T-cell (primary cell): ENCODE measurements at regions not wholly inside any gene's neighbourhood (a gene's known extent, or its start where the extent isn't known, plus 50 kb on each side); places are given as distances from the start of the nearest gene placed in this dataset.
"Not testable (repeated sequence)": the region's sequence is repeated elsewhere in the genome, so short reads cannot be mapped to it uniquely, and the experiment has no call there.

Experiments
- ATAC-seq, 4 experiments: fragments of 200-7000 bp in 3 of 4; fragments of 150-1000 bp in 1 of 4; cut with Tn5 transposase; replicated peaks in 1 of 4; 1 replicate in 3 of 4; 2 replicates in 1 of 4; pipeline ENCODE4 v1.10.0; 2021; ENCODE audit warnings: moderate library complexity in 3 of 4, mild to moderate bottlenecking in 2 of 4, moderate number of reproducible peaks in 1 of 4
- CTCF ChIA-PET, 2 donors: fragments of 300-600 bp; sonication (Branson Sonifier 250); formaldehyde crosslinking; loops; one replicate each; lab custom pipeline; 2022; ENCODE audit warnings: antibody characterized with exemption in 2 of 2; lab: Charles Lee
- POLR2A ChIA-PET, 2 donors: fragments of 300-600 bp; sonication (Branson Sonifier 250); formaldehyde crosslinking; loops; one replicate each; lab custom pipeline; 2022; ENCODE audit warnings: antibody characterized with exemption in 2 of 2; lab: Charles Lee
- DNase-seq, 35 experiments: peaks; one replicate each; pipeline versions ENCODE4 v3.0.0 to v3.0.0-alpha.2; 2013 to 2023
- H3K27ac ChIP-seq: one replicate; pipeline ENCODE4 v1.5.1; 2013; ENCODE audit warnings: low read length
- H3K27me3 ChIP-seq, 2 experiments: replicated peaks in 1 of 2; 1 replicate in 1 of 2; 2 replicates in 1 of 2; pipeline versions ENCODE4 v1.6.1 to v1.7.0; 2013; ENCODE audit warnings: low read length in 1 of 2, mixed read lengths in 1 of 2; ENCODE audit not compliant: control insufficient read depth in 2 of 2, insufficient read depth in 2 of 2; ENCODE audit errors: extremely low read depth in 1 of 2
- H3K36me3 ChIP-seq, 2 donors: 1 replicate in 1 of 2; 2 replicates in 1 of 2; pipeline versions ENCODE4 v1.6.1 to v1.7.0; 2013; ENCODE audit warnings: low read length in 1 of 2; ENCODE audit not compliant: control insufficient read depth in 2 of 2, insufficient read depth in 1 of 2; ENCODE audit errors: extremely low read depth in 1 of 2
- H3K4me1 ChIP-seq, 2 experiments: 1 replicate in 1 of 2; 2 replicates in 1 of 2; pipeline versions ENCODE4 v1.6.1 to v1.7.0; 2013; ENCODE audit warnings: low read length in 2 of 2, mixed read lengths in 1 of 2; ENCODE audit not compliant: insufficient read depth in 2 of 2, control insufficient read depth in 1 of 2; ENCODE audit errors: extremely low read depth in 1 of 2
- H3K4me3 ChIP-seq, 2 donors: 1 replicate in 1 of 2; 2 replicates in 1 of 2; pipeline versions ENCODE4 v1.5.1 to v1.7.0; 2013; ENCODE audit warnings: mild to moderate bottlenecking in 2 of 2, low read length in 1 of 2, moderate library complexity in 1 of 2; ENCODE audit not compliant: control insufficient read depth in 1 of 2; ENCODE audit errors: extremely low read depth in 1 of 2
- H3K9me3 ChIP-seq: 2 replicates; pipeline ENCODE4 v1.7.0; 2013
- H3K27ac Mint-ChIP-seq, 2 donors: one replicate each; pipeline ENCODE4 v1.8.0; 2020 to 2021; ENCODE audit warnings: mild to moderate bottlenecking in 2 of 2, mixed read lengths in 2 of 2
- H3K27me3 Mint-ChIP-seq, 2 donors: one replicate each; pipeline ENCODE4 v1.8.0; 2021 to 2022; ENCODE audit warnings: mixed read lengths in 2 of 2
- H3K36me3 Mint-ChIP-seq: one replicate; pipeline ENCODE4 v1.8.0; 2021; ENCODE audit warnings: mixed read lengths
- H3K4me1 Mint-ChIP-seq, 3 donors: one replicate each; pipeline ENCODE4 v1.8.0; 2020 to 2022; ENCODE audit warnings: mixed read lengths in 3 of 3, mild to moderate bottlenecking in 1 of 3
- H3K4me3 Mint-ChIP-seq, 3 donors: one replicate each; pipeline ENCODE4 v1.8.0; 2020 to 2022; ENCODE audit warnings: mild to moderate bottlenecking in 3 of 3, mixed read lengths in 3 of 3, moderate library complexity in 3 of 3
- H3K9me3 Mint-ChIP-seq, 3 donors: one replicate each; pipeline ENCODE4 v1.8.0; 2020 to 2022; ENCODE audit warnings: mixed read lengths in 3 of 3
- WGBS: methylation state at CpG from one replicate; pipeline ENCODE4 v1.1.5; 2013; ENCODE audit warnings: missing lambda C conversion rate; ENCODE audit not compliant: insufficient coverage; 5-methylcytosine and 5-hydroxymethylcytosine counted together

DNA sequence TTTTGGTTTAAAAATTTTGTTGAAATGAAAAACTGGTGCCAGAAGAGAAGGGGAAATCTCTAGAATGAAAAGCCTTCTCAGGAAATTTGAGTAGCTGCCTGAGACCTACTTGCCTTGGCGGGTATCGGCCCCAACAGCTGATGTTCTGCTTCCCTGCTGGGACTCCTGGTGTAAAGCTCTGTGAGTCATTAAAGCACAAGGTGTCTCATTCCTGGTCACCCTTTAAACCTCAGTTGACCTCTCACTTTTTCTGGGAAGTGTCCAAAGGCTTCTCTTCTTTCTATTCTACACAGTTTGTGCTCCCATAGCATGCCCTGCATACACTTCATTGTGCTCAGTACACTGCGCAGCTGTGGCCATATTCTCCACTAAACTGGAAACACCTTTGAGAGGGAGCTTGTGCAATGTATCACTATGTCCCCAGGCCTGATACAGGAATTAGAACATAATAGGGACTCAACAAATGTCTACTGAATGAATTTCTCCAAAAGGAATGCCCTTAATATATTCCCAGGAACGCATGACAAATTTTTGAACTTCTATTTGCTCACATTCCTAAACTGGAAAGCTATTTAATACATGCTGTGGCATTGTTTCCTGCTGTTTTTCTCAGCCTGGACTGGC, 303.9 kb downstream of the SDHAF3 start:
- H3K4me3 ChIP-seq: no peak overlapping the region
- POLR2A ChIA-PET: interaction anchor here in 1 of 2 donors (0.7 kb wide), 1 partner anchor 27 kb away, joined by 4 read pairs; no protein-coding TSS in a partner anchor
- no peaks in the 10 kb centered on the region for H3K27me3 ChIP-seq
- no peak overlapping the region for H3K4me3 Mint-ChIP-seq
- ATAC-seq: no peak
- CTCF ChIA-PET: no interaction called here
- no peak for DNase-seq
- 60% methylated on average over 1 of the region's 4 CpGs for WGBS
- H3K27me3 Mint-ChIP-seq: no peaks in the 10 kb centered on the region
- no peaks in the 10 kb centered on the region for H3K9me3 ChIP-seq
- no peaks in the 10 kb centered on the region for H3K4me1 Mint-ChIP-seq
- no peaks in the 10 kb centered on the region for H3K36me3 ChIP-seq
- H3K9me3 Mint-ChIP-seq: peaks cover 5 to 7% (median 6%) of the 10 kb centered on the region in 3 donors
- no peaks in the 10 kb centered on the region for H3K36me3 Mint-ChIP-seq
- no peak overlapping the region for H3K27ac Mint-ChIP-seq
- no peaks in the 10 kb centered on the region for H3K4me1 ChIP-seq
- no peak overlapping the region for H3K27ac ChIP-seq

DNA sequence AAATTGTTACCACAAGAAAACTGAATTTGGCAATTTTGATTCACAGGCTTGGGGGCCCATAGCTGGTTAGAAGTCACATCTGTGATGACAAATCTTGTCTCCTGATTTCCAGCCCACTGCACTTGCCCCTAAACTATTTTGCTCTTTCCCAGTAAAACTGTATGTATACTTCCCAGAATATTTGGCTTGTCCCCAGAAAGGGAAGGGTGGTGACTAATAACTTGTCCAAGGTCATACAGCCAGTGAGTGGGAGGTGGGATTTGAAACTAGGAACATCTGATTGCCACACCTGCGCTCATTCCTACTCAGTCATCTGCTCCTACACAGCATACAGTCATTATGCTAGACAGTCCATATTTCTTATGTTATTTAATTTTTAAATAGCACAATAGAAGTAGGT, 304.5 kb downstream of the SDHAF3 start:
- ATAC-seq (no peak), DNase-seq (no peak)
- no peaks in the 10 kb centered on the region for H3K4me1 Mint-ChIP-seq
- peaks cover 5 to 7% (median 6%) of the 10 kb centered on the region in 3 donors for H3K9me3 Mint-ChIP-seq
- Histone ChIP-seq H3K4me1 (no peaks in the 10 kb centered on the region), H3K9me3 (no peaks in the 10 kb centered on the region), H3K27ac (no peak overlapping the region), H3K36me3 (no peaks in the 10 kb centered on the region), H3K4me3 (no peak overlapping the region), H3K27me3 (no peaks in the 10 kb centered on the region)
- no CpG with 5 or more reads among the region's 1 CpG for WGBS
- H3K36me3 Mint-ChIP-seq: no peaks in the 10 kb centered on the region
- POLR2A ChIA-PET: no interaction called here
- CTCF ChIA-PET: no interaction called here
- no peak overlapping the region for H3K27ac Mint-ChIP-seq
- no peak overlapping the region for H3K4me3 Mint-ChIP-seq
- no peaks in the 10 kb centered on the region for H3K27me3 Mint-ChIP-seq

DNA sequence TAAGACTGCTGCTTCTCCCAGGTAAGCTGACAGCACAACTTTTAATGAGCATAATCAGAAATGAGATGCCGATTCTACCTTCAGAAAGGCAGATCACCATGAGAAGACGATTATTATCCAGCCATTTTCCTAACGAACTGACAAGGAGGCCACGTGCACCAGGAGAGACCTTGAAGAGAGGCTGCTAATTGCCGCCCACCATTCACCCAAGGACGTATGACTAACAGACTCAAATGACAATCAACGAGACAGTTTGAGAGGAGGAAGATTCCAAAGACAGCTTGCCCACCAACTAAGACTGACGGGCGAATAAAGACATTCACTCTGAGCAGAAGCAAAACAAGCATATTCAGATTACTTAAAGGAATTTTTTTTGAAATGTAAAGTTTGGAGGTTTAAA, 301.9 kb upstream of the TAC1 start:
- H3K27me3 ChIP-seq: no peaks in the 10 kb centered on the region
- no peak overlapping the region for H3K4me3 Mint-ChIP-seq
- ATAC-seq: no peak
- H3K9me3 Mint-ChIP-seq: peaks cover 0 to 3% (median 0%) of the 10 kb centered on the region in 3 donors
- no peaks in the 10 kb centered on the region for H3K36me3 ChIP-seq
- WGBS: 86% methylated on average over 5 of the region's 9 CpGs
- DNase-seq: no peak
- POLR2A ChIA-PET: no interaction called here
- H3K27ac ChIP-seq: no peak overlapping the region
- CTCF ChIA-PET: no interaction called here
- H3K4me1 Mint-ChIP-seq: no peaks in the 10 kb centered on the region
- no peaks in the 10 kb centered on the region for H3K36me3 Mint-ChIP-seq
- no peaks in the 10 kb centered on the region for H3K9me3 ChIP-seq
- no peak overlapping the region for H3K27ac Mint-ChIP-seq
- H3K27me3 Mint-ChIP-seq: no peaks in the 10 kb centered on the region
- no peaks in the 10 kb centered on the region for H3K4me1 ChIP-seq
- no peak overlapping the region for H3K4me3 ChIP-seq

DNA sequence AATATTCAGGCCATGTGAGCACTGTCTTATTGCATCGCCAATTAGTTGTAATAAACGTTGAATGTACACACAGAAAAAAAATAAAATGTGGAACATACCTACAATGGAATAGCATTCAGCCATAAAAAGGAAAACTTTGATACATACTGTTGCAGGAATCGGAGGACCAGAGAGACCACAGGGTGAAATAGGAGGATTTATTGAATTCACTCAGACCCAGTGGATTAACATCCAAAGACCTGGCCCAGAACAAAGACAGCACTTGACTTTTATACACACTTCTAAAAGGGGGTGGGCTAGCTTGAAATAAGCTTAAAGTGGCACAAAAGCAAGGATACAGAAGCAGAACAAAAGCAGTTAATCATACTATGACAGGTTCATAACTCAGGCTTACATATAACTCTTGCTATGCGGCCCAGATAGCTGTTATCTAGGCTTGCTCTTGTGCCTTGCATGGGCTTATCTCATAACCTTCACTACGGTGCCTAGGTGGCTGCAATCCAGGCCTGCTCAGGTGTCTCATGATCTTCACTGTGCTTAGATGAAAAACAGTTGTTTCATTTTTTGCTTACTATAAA, 292.2 kb upstream of the TAC1 start:
- POLR2A ChIA-PET: no interaction called here
- no peaks in the 10 kb centered on the region for H3K4me1 ChIP-seq

DNA sequence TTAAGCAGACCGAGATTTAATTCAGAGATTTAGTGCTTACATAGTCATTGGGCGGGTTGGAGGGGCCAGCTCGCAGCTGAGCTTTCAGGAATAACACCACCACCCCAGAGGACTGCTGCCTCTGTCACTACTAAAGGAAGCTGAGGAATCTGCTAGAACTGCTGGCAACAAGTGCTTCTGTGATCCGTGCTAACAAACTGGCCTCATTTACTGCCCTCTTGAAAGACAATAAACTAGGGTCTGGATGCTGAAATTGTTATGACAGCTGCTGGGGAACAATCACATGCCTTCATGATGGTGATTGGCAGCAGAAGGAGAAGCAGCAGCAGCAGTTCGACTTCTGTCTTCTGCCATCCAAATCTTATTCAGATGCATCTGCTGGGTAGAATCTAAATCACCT, 285.5 kb upstream of the TAC1 start:
- Histone ChIP-seq H3K27me3 (no peaks in the 10 kb centered on the region), H3K9me3 (no peaks in the 10 kb centered on the region), H3K4me1 (no peaks in the 10 kb centered on the region), H3K4me3 (no peak overlapping the region), H3K36me3 (no peaks in the 10 kb centered on the region), H3K27ac (no peak overlapping the region)
- 63% methylated on average over 2 of the region's 5 CpGs for WGBS
- POLR2A ChIA-PET: no interaction called here
- no peak for DNase-seq
- H3K4me3 Mint-ChIP-seq: no peak overlapping the region
- no peak overlapping the region for H3K27ac Mint-ChIP-seq
- peaks cover 0 to 3% of the 10 kb centered on the region in 2 donors for H3K27me3 Mint-ChIP-seq
- ATAC-seq: no peak
- CTCF ChIA-PET: no interaction called here
- peaks cover 7 to 17% (median 10%) of the 10 kb centered on the region in 3 donors for H3K9me3 Mint-ChIP-seq
- H3K4me1 Mint-ChIP-seq: no peaks in the 10 kb centered on the region
- no peaks in the 10 kb centered on the region for H3K36me3 Mint-ChIP-seq

More for the DNA sequence above, 292.2 kb upstream of the TAC1 start:
- 67% methylated on average over 1 of the region's 5 CpGs for WGBS
- ATAC-seq (no peak), DNase-seq (no peak)
- peaks cover 2% of the 10 kb centered on the region for H3K9me3 ChIP-seq
- H3K27ac Mint-ChIP-seq: no peak overlapping the region
- H3K36me3 Mint-ChIP-seq: no peaks in the 10 kb centered on the region
- H3K27me3 ChIP-seq: no peaks in the 10 kb centered on the region
- CTCF ChIA-PET: no interaction called here
- H3K4me3 ChIP-seq: no peak overlapping the region
- H3K9me3 Mint-ChIP-seq: peaks cover 3 to 26% (median 22%) of the 10 kb centered on the region in 3 donors
- H3K27ac ChIP-seq: no peak overlapping the region
- H3K27me3 Mint-ChIP-seq: peaks cover 0 to 3% of the 10 kb centered on the region in 2 donors
- no peaks in the 10 kb centered on the region for H3K4me1 Mint-ChIP-seq
- no peak overlapping the region for H3K4me3 Mint-ChIP-seq
- H3K36me3 ChIP-seq: no peaks in the 10 kb centered on the region

DNA sequence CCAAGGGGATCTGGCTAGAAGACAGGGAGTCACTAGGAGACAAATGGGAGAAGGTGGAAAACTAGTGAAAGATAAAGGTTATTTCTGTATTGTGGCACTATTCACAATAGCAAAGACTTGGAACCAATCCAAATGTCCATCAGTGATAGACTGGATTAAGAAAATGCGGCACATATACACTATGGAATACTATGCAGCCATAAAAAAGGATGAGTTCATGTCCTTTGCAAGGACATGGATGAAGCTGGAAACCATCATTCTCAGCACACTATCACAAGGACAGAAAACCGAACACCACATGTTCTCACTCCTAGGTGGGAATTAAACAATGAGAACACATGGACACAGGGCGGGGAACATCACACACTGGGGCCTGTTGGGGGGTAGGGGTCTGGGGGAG, 282.4 kb upstream of the TAC1 start:
- CTCF ChIA-PET: not testable (repeated sequence)

More for the DNA sequence above, 282.4 kb upstream of the TAC1 start:
- H3K27me3 Mint-ChIP-seq, ATAC-seq, H3K27me3 ChIP-seq, POLR2A ChIA-PET, H3K27ac ChIP-seq, H3K4me1 Mint-ChIP-seq, H3K27ac Mint-ChIP-seq, H3K4me1 ChIP-seq, H3K4me3 ChIP-seq, H3K36me3 Mint-ChIP-seq, H3K9me3 ChIP-seq, H3K36me3 ChIP-seq, H3K4me3 Mint-ChIP-seq, DNase-seq: not testable (repeated sequence)
- WGBS: no CpG with 5 or more reads among the region's 3 CpGs
- peaks cover 7 to 11% (median 11%) of the 10 kb centered on the region in 3 donors for H3K9me3 Mint-ChIP-seq
